ENCODE measurements at regions not wholly inside any gene's neighbourhood (a gene's known extent, or its start where the extent isn't known, plus 50 kb on each side); places are given as distances from the start of the nearest gene placed in this dataset.

DNA sequence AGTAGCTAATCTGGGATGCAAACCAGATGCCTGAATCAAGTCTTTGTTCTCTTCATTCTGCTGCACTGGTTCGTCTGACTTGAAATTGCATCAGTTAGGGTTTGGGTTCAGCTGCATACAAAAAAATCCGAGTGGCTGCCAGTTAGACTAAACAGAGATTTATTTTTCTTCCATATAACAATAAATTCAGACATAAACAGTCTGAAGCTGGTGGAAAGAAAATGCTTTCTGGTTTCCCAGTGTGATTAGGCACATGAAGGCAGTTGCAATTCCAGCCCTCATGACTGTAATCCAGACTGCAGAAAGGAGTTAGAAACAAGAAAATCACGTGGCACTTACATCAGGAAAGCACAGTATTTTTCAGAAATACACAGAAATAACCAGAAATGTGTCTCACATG lies 930.7 kb downstream of the MCTP2 start:
- Histone ChIP-seq H3K4ac (replicated peaks; ENCODE audit: insufficient read length, low read depth, low read length) (no peak overlapping the region), H3K23ac (ENCODE audit: insufficient read length) (no peak overlapping the region), H3K79me1 (ENCODE audit: low read depth, low read length) (no peaks in the 10 kb centered on the region), H4K5ac (ENCODE audit: insufficient read length, low read depth, low read length) (no peak overlapping the region), H2AFZ (ENCODE audit: low read length) (peak overlapping the region; percentile 53; the same call in 1 of the 2 replicates), H3K27ac (ENCODE audit: low read depth, low read length) (no peak overlapping the region), H3K4me3 (ENCODE audit: extremely low read depth in 1 of 4, insufficient read depth in 2 of 4, low read depth in 3 of 4, low read length in 4 of 4) (no peak overlapping the region), H2BK5ac (ENCODE audit: low read depth, low read length) (no peak overlapping the region), H3K4me2 (ENCODE audit: insufficient read depth in 1 of 2, low read depth in 2 of 2, low read length in 2 of 2) (no peak overlapping the region), H3K36me3 (ENCODE audit: control insufficient read depth in 2 of 4, insufficient read depth in 4 of 4, low read length in 3 of 4) (no peaks in the 10 kb centered on the region), H4K8ac (ENCODE audit: extremely low read depth, insufficient read depth, low read length) (no peak overlapping the region), H3K27me3 (replicated peaks in 1 of 4; ENCODE audit: control insufficient read depth in 3 of 4, extremely low read depth in 1 of 4, insufficient read depth in 3 of 4, low read length in 3 of 4) (no peaks in the 10 kb centered on the region), H2BK120ac (replicated peaks; ENCODE audit: low read depth, low read length) (no peak overlapping the region), H3K18ac (ENCODE audit: extremely low read depth, low read length) (no peak overlapping the region), H4K91ac (replicated peaks; ENCODE audit: insufficient read length, low read length) (no peak overlapping the region), H3K14ac (ENCODE audit: insufficient read length) (no peak overlapping the region), H2AK5ac (ENCODE audit: low read depth, low read length) (no peak overlapping the region), H3K4me1 (replicated peaks in 1 of 4; ENCODE audit: control insufficient read depth in 3 of 4, insufficient read depth in 4 of 4, low read length in 3 of 4) (no peaks in the 10 kb centered on the region), H3K79me2 (ENCODE audit: control insufficient read depth in 1 of 2, insufficient read depth in 2 of 2, low read length in 2 of 2) (no peaks in the 10 kb centered on the region), H2BK20ac (ENCODE audit: low read length) (no peak overlapping the region), H3K9me3 (ENCODE audit: insufficient read depth in 2 of 2, low read depth in 1 of 2, low read length in 1 of 2) (no peaks in the 10 kb centered on the region), H3K23me2 (ENCODE audit: low read depth, low read length) (no peaks in the 10 kb centered on the region), H4K20me1 (replicated peaks in 1 of 2; ENCODE audit: control insufficient read depth in 1 of 2, insufficient read depth in 2 of 2, low read length in 2 of 2) (no peaks in the 10 kb centered on the region), H2BK15ac (ENCODE audit: low read length) (no peak overlapping the region), H3K56ac (replicated peaks; ENCODE audit: insufficient read length, low read depth, low read length) (no peak overlapping the region), H3K9ac (replicated peaks in 1 of 4; ENCODE audit: extremely low read depth in 1 of 4, low read depth in 3 of 4, low read length in 3 of 4) (no peak overlapping the region), H2BK12ac (ENCODE audit: low read depth, low read length) (no peak overlapping the region)
- no peak for TF ChIP-seq RXRA (IDR thresholded peaks at IDR 0.05; ENCODE audit: insufficient read depth, low read depth, low read length)
- no peak for TF ChIP-seq SRF (IDR thresholded peaks at IDR 0.05; ENCODE audit: low read depth, low read length)
- no peak for TF ChIP-seq BRCA1 (IDR thresholded peaks at IDR 0.05; ENCODE audit: low read depth, low read length)
- no peak for TF ChIP-seq HDAC6 (IDR thresholded peaks at IDR 0.05; ENCODE audit: low read depth, low read length)
- TF ChIP-seq GABPA (IDR thresholded peaks at IDR 0.05; ENCODE audit: borderline replicate concordance, insufficient read depth, low read length), result no peak
- TF ChIP-seq BCL11A (IDR thresholded peaks at IDR 0.05; ENCODE audit: low read depth in 2 of 2, low read length in 2 of 2), result no peak
- no peak for TF ChIP-seq SIRT6 (IDR thresholded peaks at IDR 0.05; ENCODE audit: low read length)
- no peak for TF ChIP-seq KDM4A (IDR thresholded peaks at IDR 0.05; ENCODE audit: low read depth, low read length, severe bottlenecking)
- TF ChIP-seq CHD2 (IDR thresholded peaks at IDR 0.05; ENCODE audit: low read length), result no peak
- TF ChIP-seq GTF2F1 (IDR thresholded peaks at IDR 0.05; ENCODE audit: borderline replicate concordance, low read depth, low read length), result no peak
- no peak for TF ChIP-seq MAFK (IDR thresholded peaks at IDR 0.05; ENCODE audit: low read depth, low read length)
- TF ChIP-seq, protein P1, sequence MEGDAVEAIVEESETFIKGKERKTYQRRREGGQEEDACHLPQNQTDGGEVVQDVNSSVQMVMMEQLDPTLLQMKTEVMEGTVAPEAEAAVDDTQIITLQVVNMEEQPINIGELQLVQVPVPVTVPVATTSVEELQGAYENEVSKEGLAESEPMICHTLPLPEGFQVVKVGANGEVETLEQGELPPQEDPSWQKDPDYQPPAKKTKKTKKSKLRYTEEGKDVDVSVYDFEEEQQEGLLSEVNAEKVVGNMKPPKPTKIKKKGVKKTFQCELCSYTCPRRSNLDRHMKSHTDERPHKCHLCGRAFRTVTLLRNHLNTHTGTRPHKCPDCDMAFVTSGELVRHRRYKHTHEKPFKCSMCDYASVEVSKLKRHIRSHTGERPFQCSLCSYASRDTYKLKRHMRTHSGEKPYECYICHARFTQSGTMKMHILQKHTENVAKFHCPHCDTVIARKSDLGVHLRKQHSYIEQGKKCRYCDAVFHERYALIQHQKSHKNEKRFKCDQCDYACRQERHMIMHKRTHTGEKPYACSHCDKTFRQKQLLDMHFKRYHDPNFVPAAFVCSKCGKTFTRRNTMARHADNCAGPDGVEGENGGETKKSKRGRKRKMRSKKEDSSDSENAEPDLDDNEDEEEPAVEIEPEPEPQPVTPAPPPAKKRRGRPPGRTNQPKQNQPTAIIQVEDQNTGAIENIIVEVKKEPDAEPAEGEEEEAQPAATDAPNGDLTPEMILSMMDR (IDR thresholded peaks at IDR 0.05; ENCODE audit: control extremely low read depth in 1 of 3, insufficient read depth in 1 of 3, low read depth in 1 of 3, low read length in 3 of 3), result no peak
- no peak for TF ChIP-seq CTBP2 (IDR thresholded peaks at IDR 0.05; ENCODE audit: borderline replicate concordance, insufficient read depth, insufficient read length, low read length)
- POLR2A ChIA-PET (ENCODE audit: partially characterized antibody), result no interaction called here
- CTCF ChIA-PET (ENCODE audit: partially characterized antibody), result interaction anchor here (0.8 kb wide), 2 partner anchors 23 to 86 kb away, joined by 3 read pairs; no protein-coding TSS in a partner anchor
- FAIRE-seq, result no peak
- 88% methylated on average over 3 of the region's 3 CpGs; no CpG with 5 or more reads in 1 of the 2 experiments for WGBS, 2 experiments (ENCODE audit: extremely low coverage in 1 of 2, insufficient coverage in 1 of 2, insufficient read length in 1 of 2, insufficient replicate concordance in 2 of 2, low coverage in 1 of 2, low lambda C conversion rate in 2 of 2, missing lambda C conversion rate in 1 of 2)
- DNase-seq (ENCODE audit: low read depth in 1 of 2, low spot score in 2 of 2), result no peak

Data from H1 (cell line).